ENCODE measurements at regions not wholly inside any gene's neighbourhood (a gene's known extent, or its start where the extent isn't known, plus 50 kb on each side); places are given as distances from the start of the nearest gene placed in this dataset.

- TF ChIP-seq, protein P1, sequence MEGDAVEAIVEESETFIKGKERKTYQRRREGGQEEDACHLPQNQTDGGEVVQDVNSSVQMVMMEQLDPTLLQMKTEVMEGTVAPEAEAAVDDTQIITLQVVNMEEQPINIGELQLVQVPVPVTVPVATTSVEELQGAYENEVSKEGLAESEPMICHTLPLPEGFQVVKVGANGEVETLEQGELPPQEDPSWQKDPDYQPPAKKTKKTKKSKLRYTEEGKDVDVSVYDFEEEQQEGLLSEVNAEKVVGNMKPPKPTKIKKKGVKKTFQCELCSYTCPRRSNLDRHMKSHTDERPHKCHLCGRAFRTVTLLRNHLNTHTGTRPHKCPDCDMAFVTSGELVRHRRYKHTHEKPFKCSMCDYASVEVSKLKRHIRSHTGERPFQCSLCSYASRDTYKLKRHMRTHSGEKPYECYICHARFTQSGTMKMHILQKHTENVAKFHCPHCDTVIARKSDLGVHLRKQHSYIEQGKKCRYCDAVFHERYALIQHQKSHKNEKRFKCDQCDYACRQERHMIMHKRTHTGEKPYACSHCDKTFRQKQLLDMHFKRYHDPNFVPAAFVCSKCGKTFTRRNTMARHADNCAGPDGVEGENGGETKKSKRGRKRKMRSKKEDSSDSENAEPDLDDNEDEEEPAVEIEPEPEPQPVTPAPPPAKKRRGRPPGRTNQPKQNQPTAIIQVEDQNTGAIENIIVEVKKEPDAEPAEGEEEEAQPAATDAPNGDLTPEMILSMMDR (IDR thresholded peaks at IDR 0.05; ENCODE audit: low read depth, low read length): no peak
- DNase-seq (ENCODE audit: low read depth in 2 of 2): peak; percentile 2 to 64
- no peak overlapping the region for H3K4me3 ChIP-seq (replicated peaks in 1 of 2; ENCODE audit: low read depth in 2 of 2, low read length in 2 of 2)
Observed at GRCh38 chr14:61891170-61891569, 128.9 kb downstream of the SNAPC1 start.

DNA sequence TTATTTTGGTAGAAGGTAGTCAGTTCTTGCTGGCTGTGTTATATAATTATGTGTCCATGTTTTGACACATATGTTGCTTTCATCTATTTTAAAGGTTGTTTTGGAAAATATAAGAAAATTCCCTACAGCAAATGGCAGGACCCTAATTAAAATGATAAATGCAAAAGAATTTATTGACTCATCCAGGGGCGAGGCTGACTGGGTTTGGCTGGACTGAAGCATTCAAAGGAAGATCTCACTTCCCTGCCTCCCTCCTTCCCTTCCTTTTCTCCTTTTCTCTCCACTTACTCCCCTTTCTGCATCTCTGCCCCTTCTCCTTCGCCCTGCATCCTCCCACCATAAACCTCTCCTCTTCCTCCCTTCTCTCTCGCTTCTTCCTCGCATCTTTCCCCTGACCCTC is 129.6 kb downstream of the SNAPC1 start:
- H3K4me3 ChIP-seq (replicated peaks in 1 of 2; ENCODE audit: low read depth in 2 of 2, low read length in 2 of 2): no peak overlapping the region
- no peak for DNase-seq (ENCODE audit: low read depth in 2 of 2)
- TF ChIP-seq, protein P1 (IDR thresholded peaks at IDR 0.05; ENCODE audit: low read depth, low read length): no peak

DNA sequence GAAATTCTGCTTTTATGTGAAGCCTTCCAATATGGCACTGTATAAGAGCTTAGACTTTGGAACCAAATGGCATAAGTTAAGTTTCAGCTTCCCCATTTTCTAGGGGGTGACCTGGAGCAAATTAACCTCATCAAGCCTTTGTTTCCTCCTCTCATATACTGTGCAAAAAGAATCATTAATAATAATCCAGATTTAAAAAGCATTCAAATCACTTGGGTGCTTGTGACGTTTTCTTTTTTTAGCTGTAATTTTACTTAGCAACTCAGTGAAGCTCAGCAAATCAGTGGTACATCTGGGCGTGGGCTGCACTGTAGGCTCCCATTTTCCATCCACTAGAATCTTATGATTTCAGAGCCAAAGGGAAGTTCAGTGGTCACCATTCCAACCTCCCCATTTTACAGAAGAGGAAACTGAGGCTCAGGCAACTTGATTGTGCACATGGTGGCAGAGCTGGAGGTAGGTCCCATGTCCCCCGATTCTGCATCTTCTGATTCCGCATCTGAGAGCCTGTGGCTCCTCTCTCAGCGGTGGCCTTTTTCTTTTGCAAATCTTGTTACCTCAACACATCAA is 131.2 kb downstream of the SNAPC1 start:
- TF ChIP-seq, protein P1 (IDR thresholded peaks at IDR 0.05; ENCODE audit: low read depth, low read length): no peak
- H3K4me3 ChIP-seq (replicated peaks in 1 of 2; ENCODE audit: low read depth in 2 of 2, low read length in 2 of 2): no peak overlapping the region
- DNase-seq (ENCODE audit: low read depth in 2 of 2): no peak

- DNase-seq (ENCODE audit: low read depth in 2 of 2): peak; percentile 72 to 79
Observed at GRCh38 chr14:61894452-61895077, 132.3 kb downstream of the SNAPC1 start.

DNA sequence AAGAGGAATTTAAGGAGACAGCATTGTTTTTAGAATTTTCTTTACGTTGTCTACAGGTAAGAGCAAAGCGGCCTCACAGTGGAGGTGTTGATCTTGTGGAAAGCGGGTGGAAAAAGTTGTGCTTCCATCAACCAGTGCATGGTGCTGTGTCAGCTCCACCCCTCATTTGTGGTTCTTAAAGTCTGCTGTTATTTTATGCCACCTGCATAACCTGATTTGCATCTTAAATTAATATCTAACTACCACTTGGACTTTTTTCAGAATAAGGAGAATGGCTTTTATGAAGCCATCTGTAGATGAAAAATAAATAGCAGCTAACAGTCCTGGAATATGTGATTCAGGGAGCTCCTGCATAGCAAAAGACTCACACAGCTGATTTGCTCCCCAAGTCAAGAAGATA is 135.1 kb downstream of the SNAPC1 start:
- TF ChIP-seq, protein P1 (IDR thresholded peaks at IDR 0.05; ENCODE audit: low read depth, low read length): no peak
- H3K4me3 ChIP-seq (replicated peaks in 1 of 2; ENCODE audit: low read depth in 2 of 2, low read length in 2 of 2): no peak overlapping the region
- no peak for DNase-seq (ENCODE audit: low read depth in 2 of 2)

More at GRCh38 chr14:61894452-61895077, 132.3 kb downstream of the SNAPC1 start:
- H3K4me3 ChIP-seq (replicated peaks in 1 of 2; ENCODE audit: low read depth in 2 of 2, low read length in 2 of 2): no peak overlapping the region
- TF ChIP-seq, protein P1 (IDR thresholded peaks at IDR 0.05; ENCODE audit: low read depth, low read length): peak; percentile 75

GRCh38 chr14:61898568-61898967 is 136.3 kb downstream of the SNAPC1 start:
- TF ChIP-seq, protein P1 (IDR thresholded peaks at IDR 0.05; ENCODE audit: low read depth, low read length): no peak
- H3K4me3 ChIP-seq (replicated peaks in 1 of 2; ENCODE audit: low read depth in 2 of 2, low read length in 2 of 2): no peak overlapping the region
- no peak for DNase-seq (ENCODE audit: low read depth in 2 of 2)

Measured in cardiac fibroblast (primary cell).